Tibial artery (tissue), 4 donors: ENCODE measurements at regions not wholly inside any gene's neighbourhood (a gene's known extent, or its start where the extent isn't known, plus 50 kb on each side); places are given as distances from the start of the nearest gene placed in this dataset.

Source experiments
- DNase-seq, 2 donors: peaks; one replicate each; pipeline ENCODE4 v3.0.0-alpha.2; 2019
- H3K27ac ChIP-seq, 2 donors: fragments of 200-600 bp; sonication (generic) in 1 of 2; 1 replicate in 1 of 2; 2 replicates in 1 of 2; pipeline ENCODE4 v1.5.1; 2018 to 2019; ENCODE audit warnings: mild to moderate bottlenecking in 1 of 2
- H3K27me3 ChIP-seq, 2 donors: fragments of 200-600 bp; sonication (generic) in 1 of 2; one replicate each; pipeline versions ENCODE4 v1.5.1 to v1.6.0; 2016 to 2019
- H3K36me3 ChIP-seq, 3 donors: fragments of 200-600 bp; sonication (generic) in 2 of 3; one replicate each; pipeline ENCODE4 v1.5.1; 2016 to 2019; ENCODE audit warnings: mild to moderate bottlenecking in 2 of 3
- H3K4me1 ChIP-seq, 4 donors: fragments of 200-600 bp; sonication (generic) in 2 of 4; 1 replicate in 3 of 4; 2 replicates in 1 of 4; pipeline ENCODE4 v1.5.1; 2016 to 2019
- H3K4me3 ChIP-seq, 2 donors: fragments of 200-600 bp; sonication (generic) in 1 of 2; 1 replicate in 1 of 2; 2 replicates in 1 of 2; pipeline ENCODE4 v1.5.1; 2018 to 2019; ENCODE audit warnings: mild to moderate bottlenecking in 2 of 2
- H3K9me3 ChIP-seq, 3 donors: fragments of 200-600 bp; sonication (generic) in 1 of 3; one replicate each; pipeline ENCODE4 v1.5.1; 2016 to 2019
- CTCF ChIP-seq, 2 experiments: fragments of 200-600 bp in 1 of 2; fragments of 450-650 bp in 1 of 2; IDR thresholded peaks; one replicate each; pipeline ENCODE4 v1.5.1; 2017 to 2019; ENCODE audit warnings: antibody characterized with exemption in 2 of 2, mild to moderate bottlenecking in 1 of 2, moderate library complexity in 1 of 2
- intact Hi-C: fragments of 100-400 bp; cut with DNase I; formaldehyde crosslinking; loops from one replicate; pipeline ENCODE4 v1.15.0; 2023; ENCODE audit warnings: low total_unique reads

DNA sequence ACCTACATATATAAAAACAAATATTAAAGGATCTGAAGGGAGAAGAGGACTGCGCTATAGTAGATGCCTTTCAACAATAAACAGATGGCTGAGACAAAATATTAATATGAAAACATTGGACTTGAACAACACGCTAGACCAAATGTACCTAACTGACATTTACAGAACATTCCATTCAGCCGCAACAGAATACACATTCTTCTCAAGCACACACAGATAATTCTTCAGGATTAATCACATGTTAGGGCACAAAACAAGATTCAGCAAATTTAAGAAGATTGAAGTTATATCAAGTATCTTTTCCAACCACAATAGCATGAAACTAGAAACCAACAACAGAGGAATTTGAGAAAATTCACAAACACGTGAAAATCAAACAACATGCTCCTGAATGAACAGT is 741.4 kb downstream of the ADGRL2 start:
- Histone ChIP-seq H3K9me3 (peaks cover 0 to 7% (median 3%) of the 10 kb centered on the region in 3 donors), H3K4me1 (peaks cover 0 to 16% (median 0%) of the 10 kb centered on the region in 4 donors), H3K27ac (no peak overlapping the region), H3K4me3 (no peak overlapping the region), H3K27me3 (no peaks in the 10 kb centered on the region), H3K36me3 (no peaks in the 10 kb centered on the region)
- DNase-seq = no peak
- intact Hi-C loops = no loop called here
- TF ChIP-seq CTCF (IDR thresholded peaks at IDR 0.05) = no peak

GRCh38 chr1:82540006-82540405 is 739.3 kb downstream of the ADGRL2 start:
- Histone ChIP-seq H3K36me3 (no peaks in the 10 kb centered on the region), H3K27me3 (no peaks in the 10 kb centered on the region), H3K4me1 (peaks cover 0 to 20% (median 0%) of the 10 kb centered on the region in 4 donors), H3K27ac (no peak overlapping the region), H3K4me3 (no peak overlapping the region), H3K9me3 (peaks cover 0 to 7% (median 0%) of the 10 kb centered on the region in 3 donors)
- no peak for TF ChIP-seq CTCF (IDR thresholded peaks at IDR 0.05)
- DNase-seq = no peak
- intact Hi-C loops = no loop called here

- intact Hi-C loops = no loop called here
- no peaks in the 10 kb centered on the region for H3K27me3 ChIP-seq
Observed at GRCh38 chr1:82538876-82539275, 738.1 kb downstream of the ADGRL2 start.

DNA sequence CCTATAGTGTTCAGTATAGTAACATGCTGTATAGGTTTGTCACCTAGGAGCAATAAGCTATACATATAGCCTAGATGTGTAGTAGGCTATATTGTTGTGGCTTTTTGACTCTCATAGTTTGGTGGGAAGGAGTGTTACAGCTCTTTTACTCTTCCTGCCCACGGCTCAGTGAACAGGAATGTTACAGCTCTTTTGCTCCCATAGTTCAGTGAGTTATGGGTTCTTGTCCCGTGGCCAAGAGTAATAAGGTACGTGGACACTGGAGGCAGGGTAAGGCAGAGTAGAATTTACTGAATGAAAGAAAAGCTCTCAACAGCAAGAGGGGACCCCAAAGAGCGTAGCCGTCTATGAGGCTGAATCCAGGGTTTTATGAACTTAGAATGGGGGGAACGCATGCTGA is 734.3 kb downstream of the ADGRL2 start:
- intact Hi-C loops = no loop called here
- Histone ChIP-seq H3K4me1 (peaks cover 0 to 32% (median 0%) of the 10 kb centered on the region in 4 donors), H3K27ac (no peak overlapping the region), H3K9me3 (peaks cover 0 to 2% (median 0%) of the 10 kb centered on the region in 3 donors), H3K4me3 (no peak overlapping the region), H3K27me3 (no peaks in the 10 kb centered on the region), H3K36me3 (no peaks in the 10 kb centered on the region)
- no peak for DNase-seq
- TF ChIP-seq CTCF (IDR thresholded peaks at IDR 0.05) = no peak

More at GRCh38 chr1:82538876-82539275, 738.1 kb downstream of the ADGRL2 start:
- no peak overlapping the region for H3K27ac ChIP-seq
- DNase-seq = no peak
- no peaks in the 10 kb centered on the region for H3K9me3 ChIP-seq
- H3K4me3 ChIP-seq = no peak overlapping the region
- H3K36me3 ChIP-seq = no peaks in the 10 kb centered on the region
- TF ChIP-seq CTCF (IDR thresholded peaks at IDR 0.05) = no peak
- peaks cover 0 to 27% (median 0%) of the 10 kb centered on the region in 4 donors for H3K4me1 ChIP-seq

DNA sequence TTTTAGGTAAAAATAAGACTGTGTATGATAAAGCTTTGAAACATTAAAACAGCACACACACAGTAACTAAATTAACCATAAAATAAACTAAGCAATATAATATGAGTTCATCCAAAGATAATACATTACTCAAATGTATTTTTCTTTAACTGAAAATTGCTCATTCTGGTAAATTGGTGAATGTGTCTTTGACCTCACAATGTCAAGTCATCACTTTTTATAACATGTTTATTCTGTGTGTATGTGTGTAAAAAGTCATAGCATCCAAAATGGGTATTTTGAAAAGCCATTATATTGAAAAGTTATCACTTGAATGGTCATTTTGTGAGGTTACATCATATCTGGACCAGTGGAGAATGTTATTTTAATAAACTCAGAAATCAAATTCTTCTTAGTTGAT is 724.6 kb downstream of the ADGRL2 start:
- intact Hi-C loops = no loop called here
- Histone ChIP-seq H3K4me1 (no peaks in the 10 kb centered on the region), H3K27me3 (no peaks in the 10 kb centered on the region)

More for the DNA sequence above, 724.6 kb downstream of the ADGRL2 start:
- Histone ChIP-seq H3K9me3 (peaks cover 0 to 1% (median 0%) of the 10 kb centered on the region in 3 donors), H3K4me3 (no peak overlapping the region), H3K27ac (no peak overlapping the region), H3K36me3 (no peaks in the 10 kb centered on the region)
- no peak for DNase-seq
- no peak for TF ChIP-seq CTCF (IDR thresholded peaks at IDR 0.05)
